WTC11 (cell line): ENCODE measurements at regions not wholly inside any gene's neighbourhood (a gene's known extent, or its start where the extent isn't known, plus 50 kb on each side); places are given as distances from the start of the nearest gene placed in this dataset.

Experiments
- AFF4 ChIP-seq: sonication (generic); formaldehyde crosslinking; IDR thresholded peaks from 2 replicates; pipeline ENCODE4 v1.8.1; 2023; ENCODE audit warnings: mild to moderate bottlenecking, missing genetic modification reagents, borderline replicate concordance
- CTCF ChIP-seq: fragments of 200-600 bp; IDR thresholded peaks from 2 replicates; pipeline ENCODE4 v1.8.0; 2022; ENCODE audit warnings: antibody characterized with exemption
- E2F1 ChIP-seq: sonication (generic); formaldehyde crosslinking; IDR thresholded peaks from 2 replicates; pipeline ENCODE4 v1.8.0; 2022; ENCODE audit warnings: mild to moderate bottlenecking, missing genetic modification reagents
- E2F5 ChIP-seq: sonication (generic); formaldehyde crosslinking; IDR thresholded peaks from 2 replicates; pipeline ENCODE4 v1.8.1; 2022; ENCODE audit warnings: mild to moderate bottlenecking, moderate library complexity, missing genetic modification reagents
- ELF4 ChIP-seq: sonication (generic); formaldehyde crosslinking; IDR thresholded peaks from 2 replicates; pipeline ENCODE4 v1.8.1; 2022; ENCODE audit warnings: low read depth, mild to moderate bottlenecking, moderate library complexity, missing genetic modification reagents
- IRF1 ChIP-seq: sonication (generic); formaldehyde crosslinking; IDR thresholded peaks from 2 replicates; pipeline ENCODE4 v1.8.0; 2023; ENCODE audit warnings: missing genetic modification reagents
- JAZF1 ChIP-seq: fragments of 250-450 bp; sonication (Bioruptor Pico); IDR thresholded peaks from 2 replicates; pipeline ENCODE4 v1.9.0; 2021; ENCODE audit warnings: moderate library complexity, mild to moderate bottlenecking, inconsistent platforms
- MAX ChIP-seq: sonication (generic); formaldehyde crosslinking; IDR thresholded peaks from 2 replicates; pipeline ENCODE4 v1.8.0; 2022; ENCODE audit warnings: mild to moderate bottlenecking, missing genetic modification reagents
- NFATC4 ChIP-seq: fragments of 250-450 bp; sonication (Bioruptor Pico); IDR thresholded peaks from 2 replicates; pipeline ENCODE4 v1.9.0; 2021; ENCODE audit warnings: mild to moderate bottlenecking
- RORB ChIP-seq: fragments of 250-450 bp; sonication (Bioruptor Pico); IDR thresholded peaks from 2 replicates; pipeline ENCODE4 v1.9.0; 2021; ENCODE audit warnings: mild to moderate bottlenecking
- STAT6 ChIP-seq: sonication (generic); formaldehyde crosslinking; conservative IDR thresholded peaks from 2 replicates; pipeline ENCODE4 v1.8.1; 2023; ENCODE audit warnings: mild to moderate bottlenecking, low read depth, missing genetic modification reagents, moderate library complexity
- TCF7 ChIP-seq: sonication (generic); formaldehyde crosslinking; IDR thresholded peaks from 2 replicates; pipeline ENCODE4 v1.8.0; 2022; ENCODE audit warnings: mild to moderate bottlenecking, low read depth, missing genetic modification reagents, moderate library complexity
- TP53 ChIP-seq: sonication (generic); formaldehyde crosslinking; IDR thresholded peaks from 2 replicates; pipeline ENCODE4 v1.8.1; 2023; ENCODE audit warnings: mild to moderate bottlenecking, missing genetic modification reagents
- ZBTB43 ChIP-seq: sonication (generic); formaldehyde crosslinking; IDR thresholded peaks from 2 replicates; pipeline ENCODE4 v1.8.1; 2023; ENCODE audit warnings: mild to moderate bottlenecking, missing genetic modification reagents

- TF ChIP-seq CTCF (no peak), NFATC4 (CRISPR knock-in tag) (no peak), E2F1 (CRISPR knock-in tag) (no peak), JAZF1 (CRISPR knock-in tag) (no peak), RORB (CRISPR knock-in tag) (no peak), E2F5 (CRISPR knock-in tag) (no peak), MAX (CRISPR knock-in tag) (no peak), TP53 (CRISPR knock-in tag) (no peak), STAT6 (CRISPR knock-in tag) (no peak), ELF4 (no peak), ZBTB43 (no peak), TCF7 (no peak), IRF1 (CRISPR knock-in tag) (no peak), AFF4 (no peak)
These were observed 91.1 kb upstream of the KIT start for GRCh38 chr4:54566608-54567007.
